ENCODE measurements at regions not wholly inside any gene's neighbourhood (a gene's known extent, or its start where the extent isn't known, plus 50 kb on each side); places are given as distances from the start of the nearest gene placed in this dataset.

DNA sequence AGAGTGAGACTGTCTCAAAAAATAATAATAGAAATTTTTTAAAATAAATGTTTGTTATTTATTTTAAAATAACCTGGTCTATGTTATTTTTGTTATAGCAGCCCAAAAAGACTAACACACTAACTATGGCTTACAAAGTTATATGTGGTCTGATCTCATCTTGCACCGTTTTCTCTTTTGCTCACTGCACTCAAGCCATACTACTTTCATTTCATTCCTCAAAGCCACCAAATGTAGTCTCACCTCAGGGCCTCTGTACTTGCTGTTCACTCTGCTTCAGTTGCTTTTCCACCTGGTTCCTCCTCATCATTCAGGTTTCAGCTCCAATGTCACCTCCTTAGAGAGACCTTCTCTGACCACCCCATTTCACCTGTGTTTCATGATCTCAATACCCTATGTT is 55.2 kb upstream of the MDM1 start:
- H3K9me3 ChIP-seq (ENCODE audit: control insufficient read depth, insufficient read depth, low read depth, low read length) = no peaks in the 10 kb centered on the region
- CTCF ChIA-PET = interaction anchor here (1.5 kb wide), 1 partner anchor 19 kb away, joined by 3 read pairs; no protein-coding TSS in a partner anchor
- no peaks in the 10 kb centered on the region for H3K4me1 ChIP-seq (ENCODE audit: control insufficient read depth, insufficient read depth, low read length)
- TF ChIP-seq ZNF433 (tag by site-specific recombination; IDR thresholded peaks at IDR 0.05; ENCODE audit: low read depth) (no peak), ZNF423 (tag by site-specific recombination; IDR thresholded peaks at IDR 0.05) (no peak), ZNF391 (tag by site-specific recombination; IDR thresholded peaks at IDR 0.05; ENCODE audit: borderline replicate concordance, low read depth) (no peak), ZNF24 (tag by site-specific recombination; IDR thresholded peaks at IDR 0.05) (no peak), ZXDB (tag by site-specific recombination; IDR thresholded peaks at IDR 0.05) (no peak), ZBTB17 (tag by site-specific recombination; IDR thresholded peaks at IDR 0.05) (no peak), RBAK (tag by site-specific recombination; IDR thresholded peaks at IDR 0.05) (no peak), ZNF19 (tag by site-specific recombination; IDR thresholded peaks at IDR 0.05; ENCODE audit: low read depth) (no peak)
- POLR2A ChIA-PET = no interaction called here
- H3K36me3 ChIP-seq (ENCODE audit: control insufficient read depth in 2 of 2, insufficient read depth in 1 of 2, low read length in 2 of 2) = no peaks in the 10 kb centered on the region
- H3K4me3 ChIP-seq (ENCODE audit: low read depth, low read length) = no peak overlapping the region
- no peak overlapping the region for H3K27ac ChIP-seq (ENCODE audit: extremely low read depth, low read depth, low read length)

DNA sequence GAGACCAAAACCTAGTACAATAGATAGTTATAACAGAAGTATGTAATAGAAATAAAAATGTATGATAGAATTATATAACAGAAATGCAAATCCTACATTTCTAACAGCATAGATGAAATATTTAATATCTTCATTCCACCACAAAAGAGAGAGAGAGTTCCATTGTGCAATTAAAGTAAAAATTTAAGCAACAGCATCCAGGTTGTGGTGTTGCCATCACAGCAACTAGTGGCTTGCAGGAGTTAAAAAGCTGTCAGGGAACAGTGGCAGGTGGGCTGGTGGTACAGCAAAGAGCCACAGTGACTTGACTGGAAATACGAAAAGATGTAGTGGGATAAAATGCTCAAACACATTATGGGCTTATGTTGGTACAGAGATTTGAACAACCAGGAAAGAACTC is 57.1 kb upstream of the MDM1 start:
- Histone ChIP-seq H3K27ac (ENCODE audit: extremely low read depth, low read depth, low read length) (no peak overlapping the region), H3K9me3 (ENCODE audit: control insufficient read depth, insufficient read depth, low read depth, low read length) (no peaks in the 10 kb centered on the region), H3K36me3 (ENCODE audit: control insufficient read depth in 2 of 2, insufficient read depth in 1 of 2, low read length in 2 of 2) (no peaks in the 10 kb centered on the region), H3K4me1 (ENCODE audit: control insufficient read depth, insufficient read depth, low read length) (no peaks in the 10 kb centered on the region), H3K4me3 (ENCODE audit: low read depth, low read length) (no peak overlapping the region)
- TF ChIP-seq, protein P1, sequence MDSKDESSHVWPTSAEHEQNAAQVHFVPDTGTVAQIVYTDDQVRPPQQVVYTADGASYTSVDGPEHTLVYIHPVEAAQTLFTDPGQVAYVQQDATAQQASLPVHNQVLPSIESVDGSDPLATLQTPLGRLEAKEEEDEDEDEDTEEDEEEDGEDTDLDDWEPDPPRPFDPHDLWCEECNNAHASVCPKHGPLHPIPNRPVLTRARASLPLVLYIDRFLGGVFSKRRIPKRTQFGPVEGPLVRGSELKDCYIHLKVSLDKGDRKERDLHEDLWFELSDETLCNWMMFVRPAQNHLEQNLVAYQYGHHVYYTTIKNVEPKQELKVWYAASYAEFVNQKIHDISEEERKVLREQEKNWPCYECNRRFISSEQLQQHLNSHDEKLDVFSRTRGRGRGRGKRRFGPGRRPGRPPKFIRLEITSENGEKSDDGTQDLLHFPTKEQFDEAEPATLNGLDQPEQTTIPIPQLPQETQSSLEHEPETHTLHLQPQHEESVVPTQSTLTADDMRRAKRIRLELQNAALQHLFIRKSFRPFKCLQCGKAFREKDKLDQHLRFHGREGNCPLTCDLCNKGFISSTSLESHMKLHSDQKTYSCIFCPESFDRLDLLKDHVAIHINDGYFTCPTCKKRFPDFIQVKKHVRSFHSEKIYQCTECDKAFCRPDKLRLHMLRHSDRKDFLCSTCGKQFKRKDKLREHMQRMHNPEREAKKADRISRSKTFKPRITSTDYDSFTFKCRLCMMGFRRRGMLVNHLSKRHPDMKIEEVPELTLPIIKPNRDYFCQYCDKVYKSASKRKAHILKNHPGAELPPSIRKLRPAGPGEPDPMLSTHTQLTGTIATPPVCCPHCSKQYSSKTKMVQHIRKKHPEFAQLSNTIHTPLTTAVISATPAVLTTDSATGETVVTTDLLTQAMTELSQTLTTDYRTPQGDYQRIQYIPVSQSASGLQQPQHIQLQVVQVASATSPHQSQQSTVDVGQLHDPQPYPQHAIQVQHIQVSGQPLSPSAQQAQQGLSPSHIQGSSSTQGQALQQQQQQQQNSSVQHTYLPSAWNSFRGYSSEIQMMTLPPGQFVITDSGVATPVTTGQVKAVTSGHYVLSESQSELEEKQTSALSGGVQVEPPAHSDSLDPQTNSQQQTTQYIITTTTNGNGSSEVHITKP (tag by site-specific recombination; IDR thresholded peaks at IDR 0.05) = no peak
- TF ChIP-seq ZNF416 (tag by site-specific recombination; IDR thresholded peaks at IDR 0.05) (no peak), ZNF555 (tag by site-specific recombination; conservative IDR thresholded peaks at IDR 0.05) (no peak), SCRT2 (tag by site-specific recombination; IDR thresholded peaks at IDR 0.05) (no peak), ZNF571 (tag by site-specific recombination; IDR thresholded peaks at IDR 0.05) (no peak), ZNF621 (tag by site-specific recombination; IDR thresholded peaks at IDR 0.05) (no peak), ZNF768 (tag by site-specific recombination; IDR thresholded peaks at IDR 0.05) (no peak), ZNF311 (tag by site-specific recombination; IDR thresholded peaks at IDR 0.05; ENCODE audit: borderline replicate concordance) (no peak), ZNF670 (tag by site-specific recombination; IDR thresholded peaks at IDR 0.05; ENCODE audit: low read depth) (no peak), ZNF777 (tag by site-specific recombination; IDR thresholded peaks at IDR 0.05; ENCODE audit: borderline replicate concordance) (no peak), MEIS1 (CRISPR knock-in tag; IDR thresholded peaks at IDR 0.05; ENCODE audit: borderline replicate concordance) (no peak), ZNF792 (tag by site-specific recombination; IDR thresholded peaks at IDR 0.05) (no peak), KLF16 (tag by site-specific recombination; IDR thresholded peaks at IDR 0.05) (no peak), ZBTB48 (tag by site-specific recombination; IDR thresholded peaks at IDR 0.05) (no peak), KLF8 (tag by site-specific recombination; IDR thresholded peaks at IDR 0.05) (no peak)
- TF ChIP-seq, protein P2, sequence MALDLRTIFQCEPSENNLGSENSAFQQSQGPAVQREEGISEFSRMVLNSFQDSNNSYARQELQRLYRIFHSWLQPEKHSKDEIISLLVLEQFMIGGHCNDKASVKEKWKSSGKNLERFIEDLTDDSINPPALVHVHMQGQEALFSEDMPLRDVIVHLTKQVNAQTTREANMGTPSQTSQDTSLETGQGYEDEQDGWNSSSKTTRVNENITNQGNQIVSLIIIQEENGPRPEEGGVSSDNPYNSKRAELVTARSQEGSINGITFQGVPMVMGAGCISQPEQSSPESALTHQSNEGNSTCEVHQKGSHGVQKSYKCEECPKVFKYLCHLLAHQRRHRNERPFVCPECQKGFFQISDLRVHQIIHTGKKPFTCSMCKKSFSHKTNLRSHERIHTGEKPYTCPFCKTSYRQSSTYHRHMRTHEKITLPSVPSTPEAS (tag by site-specific recombination; IDR thresholded peaks at IDR 0.05) = no peak
- ChIA-PET POLR2A (no interaction called here), CTCF (no interaction called here)

Data from HEK293 (cell line).